SK-N-SH (cell line): ENCODE measurements at regions not wholly inside any gene's neighbourhood (a gene's known extent, or its start where the extent isn't known, plus 50 kb on each side); places are given as distances from the start of the nearest gene placed in this dataset.

ENCODE experiments used
- CTCF ChIA-PET: fragments of 300-600, 350-600 bp; formaldehyde crosslinking; extraction: SDS; loops from one replicate; lab custom pipeline; 2021; lab: Yijun Ruan, JAX
- POLR2A ChIA-PET: fragments of 350-600 bp; sonication (Branson Sonifier 250); formaldehyde crosslinking; extraction: SDS; loops from one replicate; lab custom pipeline; 2020; ENCODE audit warnings: antibody characterized with exemption, inconsistent platforms; lab: Yijun Ruan, JAX
- DNase-seq: peaks from one replicate; pipeline ENCODE4 v3.0.0; 2012
- H2AFZ ChIP-seq: fragments of 200-600 bp; sonication (generic); 2 replicates; pipeline ENCODE4 v1.8.1; 2016; ENCODE audit warnings: antibody characterized with exemption, mild to moderate bottlenecking, low read depth
- H3F3A ChIP-seq: fragments of 200-600 bp; sonication (generic); replicated peaks from 2 replicates; pipeline ENCODE3; 2016; ENCODE audit warnings: antibody characterized with exemption, mild to moderate bottlenecking; ENCODE audit not compliant: insufficient read depth
- H3K27ac ChIP-seq, 2 experiments: fragments of 200-500 bp in 1 of 2; fragments of 200-600 bp in 1 of 2; sonication (Bioruptor generic) in 1 of 2; sonication (generic), shearing (Covaris generic) in 1 of 2; 2 replicates each; pipeline versions ENCODE4 v1.5.1 to v1.6.1; 2014 to 2016; ENCODE audit warnings: low read depth in 2 of 2, inconsistent platforms in 1 of 2, low read length in 1 of 2, mild to moderate bottlenecking in 1 of 2, mixed read lengths in 1 of 2
- H3K27me3 ChIP-seq: fragments of 200-600 bp; sonication (generic), shearing (Covaris generic); 2 replicates; pipeline ENCODE4 v1.6.1; 2016; ENCODE audit warnings: mixed run types; ENCODE audit not compliant: insufficient read depth
- H3K36me3 ChIP-seq, 2 experiments: fragments of 200-500 bp in 1 of 2; fragments of 200-600 bp in 1 of 2; sonication (Bioruptor generic) in 1 of 2; sonication (generic) in 1 of 2; replicated peaks in 1 of 2; 2 replicates each; pipeline versions ENCODE3 to v1.5.1; 2014 to 2016; ENCODE audit warnings: low read length in 1 of 2, mild to moderate bottlenecking in 1 of 2; ENCODE audit not compliant: insufficient read depth in 2 of 2, control insufficient read depth in 1 of 2
- H3K4me1 ChIP-seq, 2 experiments: fragments of 200-500 bp in 1 of 2; fragments of 200-600 bp in 1 of 2; sonication (Bioruptor generic) in 1 of 2; sonication (generic), shearing (Covaris generic) in 1 of 2; 2 replicates each; pipeline versions ENCODE4 v1.5.1 to v1.6.1; 2014 to 2016; ENCODE audit warnings: low read depth in 1 of 2, low read length in 1 of 2, mixed run types in 1 of 2; ENCODE audit not compliant: insufficient read depth in 2 of 2, control insufficient read depth in 1 of 2
- H3K4me2 ChIP-seq: fragments of 200-600 bp; sonication (generic), shearing (Covaris generic); 2 replicates; pipeline ENCODE4 v1.6.1; 2017; ENCODE audit warnings: mixed run types
- H3K4me3 ChIP-seq, 2 experiments: fragments of 200-500 bp in 1 of 2; fragments of 200-600 bp in 1 of 2; sonication (Bioruptor generic) in 1 of 2; sonication (generic), shearing (Covaris generic) in 1 of 2; 2 replicates each; pipeline versions ENCODE4 v1.5.1 to v1.8.1; 2014 to 2016; ENCODE audit warnings: low read depth in 2 of 2, inconsistent platforms in 1 of 2, low read length in 1 of 2, mild to moderate bottlenecking in 1 of 2, mixed read lengths in 1 of 2, moderate library complexity in 1 of 2
- H3K79me2 ChIP-seq: fragments of 200-600 bp; sonication (generic); 2 replicates; pipeline ENCODE4 v1.8.1; 2017; ENCODE audit warnings: mild to moderate bottlenecking; ENCODE audit not compliant: insufficient read depth
- H3K9ac ChIP-seq: fragments of 200-600 bp; sonication (generic); 2 replicates; pipeline ENCODE4 v1.6.1; 2017; ENCODE audit warnings: mixed run types
- H3K9me2 ChIP-seq: fragments of 200-600 bp; sonication (generic); 2 replicates; pipeline ENCODE4 v1.6.1; 2017; ENCODE audit warnings: mixed run types
- H3K9me3 ChIP-seq: fragments of 200-600 bp; sonication (generic); 2 replicates; pipeline ENCODE4 v1.6.1; 2017; ENCODE audit warnings: mixed run types, mild to moderate bottlenecking, moderate library complexity
- H4K20me1 ChIP-seq: fragments of 200-600 bp; sonication (generic); 2 replicates; pipeline ENCODE4 v1.6.1; 2017; ENCODE audit warnings: mild to moderate bottlenecking, mixed run types; ENCODE audit not compliant: insufficient read depth
- CHD2 ChIP-seq: fragments of 150-350 bp; IDR thresholded peaks from 2 replicates; pipeline ENCODE4 v1.6.1; 2018; ENCODE audit warnings: low read length; ENCODE audit not compliant: partially characterized antibody
- ELF1 ChIP-seq: IDR thresholded peaks from 2 replicates; pipeline ENCODE4 v1.4.0; 2012
- GABPA ChIP-seq: IDR thresholded peaks from 2 replicates; pipeline ENCODE4 v1.4.0; 2012; ENCODE audit warnings: low read depth, mild to moderate bottlenecking
- MAX ChIP-seq: IDR thresholded peaks from 2 replicates; pipeline ENCODE4 v1.4.0; 2012; ENCODE audit warnings: low read depth
- MEF2A ChIP-seq: IDR thresholded peaks from 2 replicates; pipeline ENCODE4 v1.4.0; 2012; ENCODE audit warnings: low read depth, borderline replicate concordance
- PBX3 ChIP-seq: IDR thresholded peaks from 2 replicates; pipeline ENCODE4; 2012
- POLR2AphosphoS5 ChIP-seq: IDR thresholded peaks from 2 replicates; pipeline ENCODE4 v1.6.1; 2012; ENCODE audit warnings: low read depth, low read length
- RFX5 ChIP-seq: IDR thresholded peaks from 2 replicates; pipeline ENCODE4 v1.6.1; 2012; ENCODE audit warnings: mild to moderate bottlenecking, improper control_type of control experiment, low read length
- RXRA ChIP-seq: IDR thresholded peaks from 2 replicates; pipeline ENCODE4 v1.4.0; 2012; ENCODE audit warnings: low read depth, mild to moderate bottlenecking, borderline replicate concordance
- SMC3 ChIP-seq: IDR thresholded peaks from 2 replicates; pipeline ENCODE4 v1.6.1; 2012; ENCODE audit warnings: low read depth, low read length, improper control_type of control experiment
- TCF12 ChIP-seq: IDR thresholded peaks from 2 replicates; pipeline ENCODE4 v1.4.0; 2012
- TEAD4 ChIP-seq: IDR thresholded peaks from 2 replicates; pipeline ENCODE4 v1.4.0; 2012; ENCODE audit warnings: mild to moderate bottlenecking, borderline replicate concordance; ENCODE audit not compliant: insufficient read depth
- WGBS: methylation state at CpG from one replicate; pipeline ENCODE4 v1.1.6; 2017; ENCODE audit warnings: low lambda C conversion rate; 5-methylcytosine and 5-hydroxymethylcytosine counted together

DNA sequence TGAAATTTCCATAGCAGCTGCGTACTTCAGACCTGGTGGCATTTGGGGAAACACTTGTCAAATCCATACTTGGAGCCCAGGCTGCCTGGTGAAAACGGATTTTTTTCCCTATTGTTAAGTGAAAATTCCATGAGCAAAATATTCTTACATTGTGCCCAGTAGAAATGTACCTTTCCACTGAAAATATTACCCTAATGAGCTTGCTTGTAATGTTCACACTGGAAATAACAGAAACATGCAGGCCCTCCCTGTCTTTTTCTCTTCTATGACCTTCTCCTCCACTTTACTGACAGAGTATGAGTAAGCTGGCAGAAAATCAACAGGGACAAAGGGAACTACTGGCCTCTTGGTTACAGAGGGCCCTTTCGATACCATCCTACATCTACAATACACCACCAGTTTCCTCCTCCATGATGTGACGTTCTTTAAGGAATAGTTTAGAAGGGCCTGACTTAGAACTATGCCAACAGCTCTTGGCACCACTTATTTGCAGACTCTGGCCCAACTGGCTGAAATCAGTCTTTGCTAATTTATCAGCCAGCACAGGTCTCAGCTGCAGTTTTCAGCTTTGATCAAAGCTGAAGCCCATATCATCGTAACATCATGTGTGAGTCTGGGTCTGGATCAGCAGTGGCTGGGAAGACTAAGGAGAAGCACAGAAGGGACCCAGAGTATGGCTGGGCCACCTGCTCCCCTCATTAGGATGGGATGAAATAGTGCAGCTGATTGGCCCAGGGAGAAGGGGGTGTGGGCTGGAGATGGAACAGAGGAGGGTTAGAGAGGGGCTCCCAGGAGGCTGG is 272.2 kb upstream of the ID2 start:
- Histone ChIP-seq H3K4me1 (no peaks in the 10 kb centered on the region), H3K9me3 (no peaks in the 10 kb centered on the region), H3K4me3 (no peak overlapping the region), H3K27ac (no peak overlapping the region)
- TF ChIP-seq RXRA: no peak
- TF ChIP-seq, all 33 proteins: peak for 0
- no peaks in the 10 kb centered on the region for H4K20me1 ChIP-seq
- no peaks in the 10 kb centered on the region for H3K36me3 ChIP-seq
- no peaks in the 10 kb centered on the region for H3K27me3 ChIP-seq
- H3K9me2 ChIP-seq: no peaks in the 10 kb centered on the region
- DNase-seq: no peak
- ChIA-PET CTCF (interaction anchor here (1.7 kb wide), 1 partner anchor 13 kb away, joined by 4 read pairs; no protein-coding TSS in a partner anchor), POLR2A (no interaction called here)
- H3K4me2 ChIP-seq: no peak overlapping the region
- H3F3A ChIP-seq: no peaks in the 10 kb centered on the region
- whole genome bisulfite sequencing: 74% methylated on average over 5 of the region's 5 CpGs
- no peak overlapping the region for H3K9ac ChIP-seq
- H2AFZ ChIP-seq: no peak overlapping the region
- no peaks in the 10 kb centered on the region for H3K79me2 ChIP-seq

- 62% methylated on average over 9 of the region's 9 CpGs for WGBS
- no peak for TF ChIP-seq SMC3
- TF ChIP-seq POLR2AphosphoS5: no peak
- TF ChIP-seq TCF12: no peak
- no peak for TF ChIP-seq PBX3
- no peak for TF ChIP-seq MAX
- no peak for TF ChIP-seq ELF1
- no peak for TF ChIP-seq MEF2A
- TF ChIP-seq TEAD4: no peak
- no peak for TF ChIP-seq GABPA
- TF ChIP-seq CHD2: no peak
- no peak for TF ChIP-seq RFX5
- no peak overlapping the region for H2AFZ ChIP-seq
- no peaks in the 10 kb centered on the region for H4K20me1 ChIP-seq
- no peaks in the 10 kb centered on the region for H3K9me3 ChIP-seq
- H3K27ac ChIP-seq: no peak overlapping the region
- CTCF ChIA-PET: no interaction called here
- POLR2A ChIA-PET: no interaction called here
- no peaks in the 10 kb centered on the region for H3F3A ChIP-seq
- no peaks in the 10 kb centered on the region for H3K27me3 ChIP-seq
- H3K9ac ChIP-seq: no peak overlapping the region
- no peaks in the 10 kb centered on the region for H3K9me2 ChIP-seq
- no peak for DNase-seq
- H3K4me3 ChIP-seq: no peak overlapping the region
- no peaks in the 10 kb centered on the region; a peak in 1 of 4 replicates for H3K4me1 ChIP-seq
- no peaks in the 10 kb centered on the region for H3K79me2 ChIP-seq
- H3K36me3 ChIP-seq: no peaks in the 10 kb centered on the region
- no peak overlapping the region for H3K4me2 ChIP-seq
These were observed 269.8 kb upstream of the ID2 start for GRCh38 chr2:8412082-8412481.
